ENCODE measurements at regions not wholly inside any gene's neighbourhood (a gene's known extent, or its start where the extent isn't known, plus 50 kb on each side); places are given as distances from the start of the nearest gene placed in this dataset.

GRCh38 chr2:181371782-181372645, 85.2 kb upstream of the ITGA4 start:
- H3K27ac ChIP-seq (ENCODE audit: low read depth) = no peak overlapping the region
- no peak overlapping the region for H3K4me3 ChIP-seq (ENCODE audit: low read depth, low read length)
- no peaks in the 10 kb centered on the region for H3K4me1 ChIP-seq (ENCODE audit: insufficient read depth)
- H3K36me3 ChIP-seq (ENCODE audit: insufficient read depth) = no peaks in the 10 kb centered on the region
- DNase-seq (ENCODE audit: extremely low spot score) = no peak
- WGBS = 10% methylated on average over 2 of the region's 2 CpGs

GRCh38 chr2:181372646-181373040, 84.5 kb upstream of the ITGA4 start:
- Histone ChIP-seq H3K27ac (ENCODE audit: low read depth) (no peak overlapping the region), H3K4me3 (ENCODE audit: low read depth, low read length) (no peak overlapping the region), H3K36me3 (ENCODE audit: insufficient read depth) (no peaks in the 10 kb centered on the region), H3K4me1 (ENCODE audit: insufficient read depth) (no peaks in the 10 kb centered on the region)
- DNase-seq (ENCODE audit: extremely low spot score) = no peak
- 72% methylated on average over 3 of the region's 3 CpGs for WGBS

- WGBS = 75% methylated on average over 8 of the region's 8 CpGs
- Histone ChIP-seq H3K27ac (ENCODE audit: low read depth) (no peak overlapping the region), H3K4me3 (ENCODE audit: low read depth, low read length) (no peak overlapping the region), H3K4me1 (ENCODE audit: insufficient read depth) (no peaks in the 10 kb centered on the region), H3K36me3 (ENCODE audit: insufficient read depth) (no peaks in the 10 kb centered on the region)
- DNase-seq (ENCODE audit: extremely low spot score) = no peak
Observed at GRCh38 chr2:181374781-181375675, 82.2 kb upstream of the ITGA4 start.

GRCh38 chr2:181376442-181376841, 80.7 kb upstream of the ITGA4 start:
- H3K36me3 ChIP-seq (ENCODE audit: insufficient read depth) = no peaks in the 10 kb centered on the region
- DNase-seq (ENCODE audit: extremely low spot score) = no peak
- 90% methylated on average over 6 of the region's 6 CpGs for WGBS
- H3K4me1 ChIP-seq (ENCODE audit: insufficient read depth) = no peaks in the 10 kb centered on the region
- no peak overlapping the region for H3K4me3 ChIP-seq (ENCODE audit: low read depth, low read length)
- H3K27ac ChIP-seq (ENCODE audit: low read depth) = no peak overlapping the region

- H3K36me3 ChIP-seq (ENCODE audit: insufficient read depth) = no peaks in the 10 kb centered on the region
- WGBS = 83% methylated on average over 1 of the region's 1 CpG
- DNase-seq (ENCODE audit: extremely low spot score) = no peak
- H3K4me3 ChIP-seq (ENCODE audit: low read depth, low read length) = no peak overlapping the region
- H3K4me1 ChIP-seq (ENCODE audit: insufficient read depth) = no peaks in the 10 kb centered on the region
- no peak overlapping the region for H3K27ac ChIP-seq (ENCODE audit: low read depth)
Observed at GRCh38 chr2:181376999-181377398, 80.2 kb upstream of the ITGA4 start.

GRCh38 chr2:181378491-181378890, 78.7 kb upstream of the ITGA4 start:
- DNase-seq (ENCODE audit: extremely low spot score) = no peak
- no peak overlapping the region for H3K27ac ChIP-seq (ENCODE audit: low read depth)
- H3K36me3 ChIP-seq (ENCODE audit: insufficient read depth) = no peaks in the 10 kb centered on the region
- 92% methylated on average over 5 of the region's 5 CpGs for WGBS
- H3K4me1 ChIP-seq (ENCODE audit: insufficient read depth) = no peaks in the 10 kb centered on the region
- H3K4me3 ChIP-seq (ENCODE audit: low read depth, low read length) = no peak overlapping the region

GRCh38 chr2:181380581-181380980, 76.6 kb upstream of the ITGA4 start:
- Histone ChIP-seq H3K36me3 (ENCODE audit: insufficient read depth) (no peaks in the 10 kb centered on the region), H3K4me3 (ENCODE audit: low read depth, low read length) (no peak overlapping the region), H3K27ac (ENCODE audit: low read depth) (no peak overlapping the region), H3K4me1 (ENCODE audit: insufficient read depth) (no peaks in the 10 kb centered on the region)
- WGBS = 77% methylated on average over 3 of the region's 3 CpGs
- no peak for DNase-seq (ENCODE audit: extremely low spot score)

GRCh38 chr2:181384923-181385322, 72.3 kb upstream of the ITGA4 start:
- WGBS = 92% methylated on average over 2 of the region's 2 CpGs
- DNase-seq (ENCODE audit: extremely low spot score) = no peak
- H3K4me1 ChIP-seq (ENCODE audit: insufficient read depth) = no peaks in the 10 kb centered on the region
- H3K27ac ChIP-seq (ENCODE audit: low read depth) = no peak overlapping the region
- no peaks in the 10 kb centered on the region for H3K36me3 ChIP-seq (ENCODE audit: insufficient read depth)
- H3K4me3 ChIP-seq (ENCODE audit: low read depth, low read length) = no peak overlapping the region

- 84% methylated on average over 3 of the region's 3 CpGs for WGBS
- H3K4me1 ChIP-seq (ENCODE audit: insufficient read depth) = no peaks in the 10 kb centered on the region
- H3K36me3 ChIP-seq (ENCODE audit: insufficient read depth) = no peaks in the 10 kb centered on the region
Observed at GRCh38 chr2:181389524-181389923, 67.7 kb upstream of the ITGA4 start.

GRCh38 chr2:181393472-181393871, 63.7 kb upstream of the ITGA4 start:
- DNase-seq (ENCODE audit: extremely low spot score) = no peak
- Histone ChIP-seq H3K4me3 (ENCODE audit: low read depth, low read length) (no peak overlapping the region), H3K4me1 (ENCODE audit: insufficient read depth) (no peaks in the 10 kb centered on the region), H3K36me3 (ENCODE audit: insufficient read depth) (no peaks in the 10 kb centered on the region), H3K27ac (ENCODE audit: low read depth) (no peak overlapping the region)
- WGBS = 10% methylated on average over 1 of the region's 1 CpG

More at GRCh38 chr2:181389524-181389923, 67.7 kb upstream of the ITGA4 start:
- Histone ChIP-seq H3K27ac (ENCODE audit: low read depth) (no peak overlapping the region), H3K4me3 (ENCODE audit: low read depth, low read length) (no peak overlapping the region)
- DNase-seq (ENCODE audit: extremely low spot score) = no peak

- H3K4me3 ChIP-seq (ENCODE audit: low read depth, low read length) = no peak overlapping the region
- H3K4me1 ChIP-seq (ENCODE audit: insufficient read depth) = no peaks in the 10 kb centered on the region
- DNase-seq (ENCODE audit: extremely low spot score) = no peak
- 71% methylated on average over 4 of the region's 4 CpGs for WGBS
- H3K27ac ChIP-seq (ENCODE audit: low read depth) = no peak overlapping the region
- no peaks in the 10 kb centered on the region for H3K36me3 ChIP-seq (ENCODE audit: insufficient read depth)
Observed at GRCh38 chr2:181394741-181395437, 62.3 kb upstream of the ITGA4 start.

- WGBS = 92% methylated on average over 2 of the region's 2 CpGs
Observed at GRCh38 chr2:181395851-181396250, 61.3 kb upstream of the ITGA4 start.

GRCh38 chr2:181396256-181397123, 60.7 kb upstream of the ITGA4 start:
- Histone ChIP-seq H3K27ac (ENCODE audit: low read depth) (no peak overlapping the region), H3K4me3 (ENCODE audit: low read depth, low read length) (no peak overlapping the region), H3K4me1 (ENCODE audit: insufficient read depth) (no peaks in the 10 kb centered on the region), H3K36me3 (ENCODE audit: insufficient read depth) (no peaks in the 10 kb centered on the region)
- DNase-seq (ENCODE audit: extremely low spot score) = no peak
- WGBS = 81% methylated on average over 6 of the region's 6 CpGs

More at GRCh38 chr2:181395851-181396250, 61.3 kb upstream of the ITGA4 start:
- H3K36me3 ChIP-seq (ENCODE audit: insufficient read depth) = no peaks in the 10 kb centered on the region
- DNase-seq (ENCODE audit: extremely low spot score) = no peak
- no peak overlapping the region for H3K4me3 ChIP-seq (ENCODE audit: low read depth, low read length)
- no peaks in the 10 kb centered on the region for H3K4me1 ChIP-seq (ENCODE audit: insufficient read depth)
- H3K27ac ChIP-seq (ENCODE audit: low read depth) = no peak overlapping the region
